Stimulated activated CD4-positive, alpha-beta T cell treated with anti-CD3 and anti-CD28 coated beads, Interleukin-4, amount 100 ng/mL, for 4 hours (primary cell): ENCODE measurements at regions not wholly inside any gene's neighbourhood (a gene's known extent, or its start where the extent isn't known, plus 50 kb on each side); places are given as distances from the start of the nearest gene placed in this dataset.

ENCODE experiments used
- DNase-seq, 2 experiments: peaks; one replicate each; pipeline ENCODE4 v3.0.0-alpha.2; 2020

DNA sequence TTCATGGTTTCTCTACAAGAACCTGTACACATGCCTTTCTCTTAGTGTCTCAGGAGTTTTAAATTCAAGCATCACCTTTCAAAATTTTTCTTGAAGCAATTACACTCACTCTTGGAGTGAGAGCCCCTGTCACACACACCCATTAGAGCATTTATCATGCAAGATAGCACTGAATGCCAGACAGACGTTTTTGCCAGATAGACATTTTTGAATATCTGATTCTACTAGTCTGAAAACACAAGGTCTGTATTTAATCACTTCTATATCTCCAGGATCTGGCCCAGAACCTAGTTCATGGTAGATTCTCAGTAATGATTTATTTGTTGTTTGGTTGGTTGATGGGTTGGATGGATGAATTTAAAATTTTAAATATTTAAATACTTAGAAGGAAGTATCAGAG is 60.9 kb upstream of the PDE1C start:
- no peak for DNase-seq

- DNase-seq = no peak
Observed at GRCh38 chr7:32126843-32127242, 56.6 kb upstream of the PDE1C start.
